Mucosa of descending colon (tissue), 3 donors: ENCODE measurements at regions not wholly inside any gene's neighbourhood (a gene's known extent, or its start where the extent isn't known, plus 50 kb on each side); places are given as distances from the start of the nearest gene placed in this dataset.
"Not testable (repeated sequence)": the region's sequence is repeated elsewhere in the genome, so short reads cannot be mapped to it uniquely, and the experiment has no call there.

Source experiments
- ATAC-seq: fragments of 200-7000 bp; cut with Tn5 transposase; one replicate; pipeline ENCODE4 v1.9.1; 2020; ENCODE audit warnings: mild to moderate bottlenecking, moderate library complexity
- DNase-seq, 3 donors: peaks; one replicate each; pipeline ENCODE4 v3.0.0-alpha.2; 2020
- H3K36me3 ChIP-seq: fragments of 200-600 bp; one replicate; pipeline ENCODE4 v1.8.0; 2021; ENCODE audit warnings: low read depth, mild to moderate bottlenecking
- H3K4me1 ChIP-seq: fragments of 200-600 bp; one replicate; pipeline ENCODE4 v1.8.0; 2021; ENCODE audit warnings: low read depth, mild to moderate bottlenecking
- H3K4me3 ChIP-seq: fragments of 200-600 bp; one replicate; pipeline ENCODE4 v1.8.0; 2021; ENCODE audit warnings: mild to moderate bottlenecking
- H3K9me3 ChIP-seq: fragments of 200-600 bp; one replicate; pipeline ENCODE4 v1.8.0; 2021; ENCODE audit warnings: mild to moderate bottlenecking
- CTCF ChIP-seq: fragments of 200-600 bp; IDR thresholded peaks from one replicate; pipeline ENCODE4 v1.8.0; 2022; ENCODE audit warnings: antibody characterized with exemption, mild to moderate bottlenecking
- intact Hi-C, 2 donors: fragments of 100-400 bp; cut with DNase I in 1 of 2; cut with micrococcal nuclease in 1 of 2; formaldehyde crosslinking; loops; one replicate each; pipeline versions ENCODE4 v1.11.0 to v1.11.1; 2022; cut with DNase I, micrococcal nuclease
- donor health status: DM: no; HTN: no; CAD: no; lungs with moderate emphysema.
- donor health status: DM: no; HTN: no; CAD: no.
- donor health status: DM: no; HTN: yes; CAD: no.

- H3K4me1 ChIP-seq: no peaks in the 10 kb centered on the region
- H3K9me3 ChIP-seq: no peaks in the 10 kb centered on the region
- no peak for TF ChIP-seq CTCF
- intact Hi-C loops: no loop called here
- no peak for ATAC-seq
- H3K4me3 ChIP-seq: no peak overlapping the region
- no peaks in the 10 kb centered on the region for H3K36me3 ChIP-seq
- no peak for DNase-seq
These were observed 132.5 kb upstream of the FOXN3 start for GRCh38 chr14:89549381-89550125.

- ATAC-seq, intact Hi-C loops, H3K9me3 ChIP-seq, DNase-seq, H3K4me1 ChIP-seq, H3K36me3 ChIP-seq, H3K4me3 ChIP-seq: not testable (repeated sequence)
These were observed 130.0 kb upstream of the FOXN3 start for GRCh38 chr14:89547047-89547446.

GRCh38 chr14:89544636-89545301, 127.7 kb upstream of the FOXN3 start:
- peaks cover 8% of the 10 kb centered on the region for H3K4me1 ChIP-seq
- intact Hi-C loops: no loop called here

GRCh38 chr14:89543425-89543790, 126.4 kb upstream of the FOXN3 start:
- Histone ChIP-seq H3K36me3 (no peaks in the 10 kb centered on the region), H3K4me1 (peaks cover 10% of the 10 kb centered on the region), H3K9me3 (no peaks in the 10 kb centered on the region), H3K4me3 (no peak overlapping the region)
- ATAC-seq (no peak), DNase-seq (no peak)
- no peak for TF ChIP-seq CTCF
- intact Hi-C loops: no loop called here

More at GRCh38 chr14:89544636-89545301, 127.7 kb upstream of the FOXN3 start:
- H3K36me3 ChIP-seq: no peaks in the 10 kb centered on the region
- no peak overlapping the region for H3K4me3 ChIP-seq
- no peak for TF ChIP-seq CTCF
- ATAC-seq: no peak
- no peak for DNase-seq
- H3K9me3 ChIP-seq: no peaks in the 10 kb centered on the region

GRCh38 chr14:89542786-89543424, 125.9 kb upstream of the FOXN3 start:
- ATAC-seq (no peak), DNase-seq (no peak)
- no peaks in the 10 kb centered on the region for H3K9me3 ChIP-seq
- H3K36me3 ChIP-seq: no peaks in the 10 kb centered on the region
- intact Hi-C loops: no loop called here
- H3K4me1 ChIP-seq: peaks cover 10% of the 10 kb centered on the region
- no peak for TF ChIP-seq CTCF
- H3K4me3 ChIP-seq: no peak overlapping the region

- DNase-seq: no peak
- TF ChIP-seq CTCF: no peak
- intact Hi-C loops: no loop called here
- no peak for ATAC-seq
- H3K9me3 ChIP-seq: no peaks in the 10 kb centered on the region
- peaks cover 10% of the 10 kb centered on the region for H3K4me1 ChIP-seq
- no peak overlapping the region for H3K4me3 ChIP-seq
- H3K36me3 ChIP-seq: no peaks in the 10 kb centered on the region
These were observed 123.9 kb upstream of the FOXN3 start for GRCh38 chr14:89540830-89541470.
